VCaP (cell line): ENCODE measurements at regions not wholly inside any gene's neighbourhood (a gene's known extent, or its start where the extent isn't known, plus 50 kb on each side); places are given as distances from the start of the nearest gene placed in this dataset.
A peak's percentile ranks its signal among the peaks of the same experiment; 100 is the strongest.
"Not testable (repeated sequence)": the region's sequence is repeated elsewhere in the genome, so short reads cannot be mapped to it uniquely, and the experiment has no call there.

Experiments used
- H3K27ac ChIP-seq: fragments of 450-650 bp; 2 replicates; pipeline ENCODE4 v1.5.1; 2017
- CTCF ChIP-seq: fragments of 450-650 bp; conservative IDR thresholded peaks from 2 replicates; pipeline ENCODE4 v1.5.1; 2017; ENCODE audit warnings: mild to moderate bottlenecking, moderate library complexity

- TF ChIP-seq CTCF: peak; percentile 97
- H3K27ac ChIP-seq: no peak overlapping the region
These were observed 433.6 kb downstream of the ACTR3B start for GRCh38 chr7:153193144-153193595.

GRCh38 chr7:153217032-153217431 lies 457.5 kb downstream of the ACTR3B start:
- no peak overlapping the region for H3K27ac ChIP-seq
- TF ChIP-seq CTCF: no peak

- TF ChIP-seq CTCF: no peak
- no peak overlapping the region for H3K27ac ChIP-seq
These were observed 465.3 kb downstream of the ACTR3B start for GRCh38 chr7:153224890-153225289.

GRCh38 chr7:153245136-153245535 lies 485.6 kb downstream of the ACTR3B start:
- H3K27ac ChIP-seq: not testable (repeated sequence)

GRCh38 chr7:153245809-153246208 lies 486.3 kb downstream of the ACTR3B start:
- no peak overlapping the region for H3K27ac ChIP-seq
- no peak for TF ChIP-seq CTCF

- H3K27ac ChIP-seq: no peak overlapping the region
- TF ChIP-seq CTCF: no peak
These were observed 488.4 kb downstream of the ACTR3B start for GRCh38 chr7:153247926-153248325.

- H3K27ac ChIP-seq: no peak overlapping the region
- TF ChIP-seq CTCF: no peak
These were observed 499.1 kb downstream of the ACTR3B start for GRCh38 chr7:153258686-153259085.

GRCh38 chr7:153276394-153276793 lies 516.8 kb downstream of the ACTR3B start:
- no peak overlapping the region for H3K27ac ChIP-seq
- TF ChIP-seq CTCF: no peak
